ENCODE measurements at regions not wholly inside any gene's neighbourhood (a gene's known extent, or its start where the extent isn't known, plus 50 kb on each side); places are given as distances from the start of the nearest gene placed in this dataset.

GRCh38 chr10:113347508-113347907 lies 205.3 kb upstream of the HABP2 start (continued):
- TF ChIP-seq REST (IDR thresholded peaks at IDR 0.05; ENCODE audit: low read depth, low read length) (no peak), RAD21 (IDR thresholded peaks at IDR 0.05; ENCODE audit: low read length) (no peak), EZH2phosphoT487 (IDR thresholded peaks at IDR 0.05; ENCODE audit: borderline replicate concordance, low read depth) (no peak), MAX (IDR thresholded peaks at IDR 0.05; ENCODE audit: low read depth) (no peak), ELF1 (IDR thresholded peaks at IDR 0.05) (no peak), TAF1 (IDR thresholded peaks at IDR 0.05; ENCODE audit: borderline replicate concordance, low read depth, low read length) (no peak)

DNA sequence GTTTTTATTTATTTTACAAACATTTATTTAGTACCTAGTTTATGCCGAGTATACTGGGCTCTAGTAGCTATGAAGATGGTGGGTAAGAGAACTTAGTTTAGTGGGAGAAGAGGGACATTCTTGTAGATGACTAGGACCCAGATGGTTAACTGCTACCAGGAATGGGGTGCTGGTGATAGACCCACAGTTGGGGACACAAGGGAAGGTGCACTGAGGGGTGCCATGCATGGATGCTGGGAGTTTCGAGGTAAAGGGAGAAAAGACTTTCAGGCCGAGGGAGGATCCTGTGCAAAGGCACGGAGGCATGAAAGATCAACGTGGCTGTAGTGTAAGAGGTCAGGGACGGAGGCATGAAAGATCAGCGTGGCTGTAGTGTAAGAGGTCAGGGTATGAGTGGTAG lies 204.2 kb upstream of the HABP2 start:
- Histone ChIP-seq H3K27me3 (ENCODE audit: insufficient read depth) (no peaks in the 10 kb centered on the region), H3K9ac (no peak overlapping the region)
- CTCF ChIA-PET: interaction anchor here (0.8 kb wide), 1 partner anchor 36 kb away, joined by 3 read pairs; no protein-coding TSS in a partner anchor

GRCh38 chr10:113350311-113351040 lies 202.4 kb upstream of the HABP2 start:
- no peaks in the 10 kb centered on the region for H3K27me3 ChIP-seq (ENCODE audit: insufficient read depth)
- no peak overlapping the region for H3K4me2 ChIP-seq
- no peak overlapping the region for H3K4me3 ChIP-seq (ENCODE audit: low read depth in 2 of 2, low read length in 1 of 2)
- DNase-seq: no peak
- no peaks in the 10 kb centered on the region; a peak in 1 of 4 replicates for H3K4me1 ChIP-seq (ENCODE audit: control insufficient read depth in 1 of 2, insufficient read depth in 2 of 2, low read depth in 1 of 2, low read length in 1 of 2)
- H3K79me2 ChIP-seq (ENCODE audit: insufficient read depth): no peaks in the 10 kb centered on the region
- H3K9me2 ChIP-seq: no peaks in the 10 kb centered on the region
- H3K9me3 ChIP-seq: no peaks in the 10 kb centered on the region
- H3K27ac ChIP-seq (ENCODE audit: low read depth in 2 of 2, low read length in 1 of 2): no peak overlapping the region
- ChIA-PET CTCF (interaction anchor here (1.1 kb wide), 1 partner anchor 34 kb away, joined by 3 read pairs; no protein-coding TSS in a partner anchor), POLR2A (no interaction called here)
- TF ChIP-seq GATA2 (CRISPR knock-in tag; IDR thresholded peaks at IDR 0.05) (peak; percentile 28), RXRA (IDR thresholded peaks at IDR 0.05; ENCODE audit: borderline replicate concordance, low read depth) (no peak)
- H4K20me1 ChIP-seq (ENCODE audit: insufficient read depth): no peaks in the 10 kb centered on the region
- H3K36me3 ChIP-seq (replicated peaks in 1 of 2; ENCODE audit: control insufficient read depth in 1 of 2, insufficient read depth in 2 of 2, low read length in 1 of 2): no peaks in the 10 kb centered on the region
- H2AFZ ChIP-seq (ENCODE audit: low read depth): no peak overlapping the region
- WGBS (ENCODE audit: low lambda C conversion rate): 71% methylated on average over 11 of the region's 11 CpGs
- H3F3A ChIP-seq (replicated peaks; ENCODE audit: insufficient read depth): no peaks in the 10 kb centered on the region
- no peak overlapping the region for H3K9ac ChIP-seq

More for the DNA sequence above, 204.2 kb upstream of the HABP2 start:
- Histone ChIP-seq H3K27ac (ENCODE audit: low read depth in 2 of 2, low read length in 1 of 2) (no peak overlapping the region), H3K4me2 (no peak overlapping the region), H3K4me1 (ENCODE audit: control insufficient read depth in 1 of 2, insufficient read depth in 2 of 2, low read depth in 1 of 2, low read length in 1 of 2) (no peaks in the 10 kb centered on the region; a peak in 1 of 4 replicates), H3K9me2 (no peaks in the 10 kb centered on the region), H3K4me3 (ENCODE audit: low read depth in 2 of 2, low read length in 1 of 2) (no peak overlapping the region), H3K9me3 (no peaks in the 10 kb centered on the region), H4K20me1 (ENCODE audit: insufficient read depth) (no peaks in the 10 kb centered on the region), H3K79me2 (ENCODE audit: insufficient read depth) (no peaks in the 10 kb centered on the region), H3F3A (replicated peaks; ENCODE audit: insufficient read depth) (no peaks in the 10 kb centered on the region), H3K36me3 (replicated peaks in 1 of 2; ENCODE audit: control insufficient read depth in 1 of 2, insufficient read depth in 2 of 2, low read length in 1 of 2) (no peaks in the 10 kb centered on the region), H2AFZ (ENCODE audit: low read depth) (no peak overlapping the region)
- 64% methylated on average over 7 of the region's 7 CpGs for WGBS (ENCODE audit: low lambda C conversion rate)
- POLR2A ChIA-PET: no interaction called here
- DNase-seq: no peak
- TF ChIP-seq TCF12 (IDR thresholded peaks at IDR 0.05) (no peak), ELF1 (IDR thresholded peaks at IDR 0.05) (no peak), SIN3A (IDR thresholded peaks at IDR 0.05; ENCODE audit: borderline replicate concordance, low read depth, low read length) (no peak), JUND (IDR thresholded peaks at IDR 0.05) (no peak)
